Vagina (tissue), 2 donors: ENCODE measurements at regions not wholly inside any gene's neighbourhood (a gene's known extent, or its start where the extent isn't known, plus 50 kb on each side); places are given as distances from the start of the nearest gene placed in this dataset.

ENCODE experiments used
- DNase-seq, 2 donors: peaks; one replicate each; pipeline ENCODE4 v3.0.0-alpha.2; 2017; ENCODE audit errors: extremely low spot score in 2 of 2
- H3K27ac ChIP-seq: fragments of 200-600 bp; sonication (generic); one replicate; pipeline ENCODE4 v1.5.1; 2019
- H3K27me3 ChIP-seq: fragments of 200-600 bp; sonication (generic); one replicate; pipeline ENCODE4 v1.5.1; 2019
- H3K36me3 ChIP-seq, 2 donors: fragments of 200-600 bp; sonication (generic); one replicate each; pipeline ENCODE4 v1.5.1; 2017 to 2019
- H3K4me1 ChIP-seq: fragments of 200-600 bp; sonication (generic); one replicate; pipeline ENCODE4 v1.5.1; 2019
- H3K4me3 ChIP-seq, 2 donors: fragments of 200-600 bp; sonication (generic); 1 replicate in 1 of 2; 2 replicates in 1 of 2; pipeline ENCODE4 v1.5.1; 2016 to 2019
- H3K9me3 ChIP-seq: fragments of 200-600 bp; sonication (generic); one replicate; pipeline ENCODE4 v1.5.1; 2019
- POLR2A ChIP-seq, 2 donors: fragments of 450-650 bp; IDR thresholded peaks; one replicate each; pipeline ENCODE4 v1.6.1; 2017; ENCODE audit warnings: antibody characterized with exemption in 2 of 2, mild to moderate bottlenecking in 2 of 2, moderate library complexity in 2 of 2
- POLR2AphosphoS5 ChIP-seq, 2 donors: sonication (generic); formaldehyde crosslinking; IDR thresholded peaks; one replicate each; pipeline ENCODE4 v1.9.0; 2017; ENCODE audit warnings: antibody characterized with exemption in 2 of 2, mild to moderate bottlenecking in 2 of 2, low read depth in 1 of 2; ENCODE audit not compliant: insufficient read depth in 1 of 2
- intact Hi-C: fragments of 100-400 bp; cut with DNase I; formaldehyde crosslinking; loops from one replicate; pipeline ENCODE4 v1.15.1; 2023
- TF ChIP-seq, protein P1 (sequence below), 3 experiments: fragments of 450-650 bp in 2 of 3; fragments of 200-600 bp in 1 of 3; sonication (generic) in 1 of 3; IDR thresholded peaks; one replicate each; pipeline ENCODE4 v1.5.1; 2017 to 2019; ENCODE audit warnings: antibody characterized with exemption in 3 of 3, mild to moderate bottlenecking in 2 of 3, moderate library complexity in 2 of 3

DNA sequence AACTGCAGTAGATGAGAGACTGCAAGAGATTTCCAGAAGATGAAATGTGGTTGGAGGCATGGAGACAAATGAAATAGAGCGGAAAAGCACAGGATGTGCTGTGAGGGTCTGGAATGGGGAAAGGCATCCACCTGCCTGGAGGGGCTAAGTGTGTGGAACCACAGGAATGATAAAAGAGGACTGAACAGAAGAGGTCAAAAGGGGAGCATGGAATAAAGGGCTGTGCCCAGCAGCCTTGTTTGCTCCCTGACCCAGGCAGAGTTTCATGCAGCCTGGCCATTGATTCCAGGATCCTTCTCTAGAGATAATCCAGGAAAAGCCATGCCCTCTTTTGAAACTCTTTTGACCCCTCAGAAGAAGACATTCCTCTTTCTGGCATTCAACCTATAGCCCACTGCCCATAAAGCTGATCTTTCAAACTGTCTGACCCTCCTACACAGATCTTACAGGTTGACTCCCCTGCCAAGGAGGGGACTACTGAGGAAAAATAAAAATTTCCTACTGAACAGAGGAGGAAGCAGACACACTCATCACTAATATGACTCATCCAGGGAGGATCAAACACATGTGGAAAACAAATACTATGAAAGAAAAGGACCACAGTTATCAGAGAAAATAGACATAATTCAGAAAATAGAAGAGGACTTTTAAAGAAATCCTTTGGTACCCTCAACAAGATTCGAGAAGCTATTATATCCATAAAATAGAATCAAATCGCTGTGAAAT, 273.5 kb upstream of the PCSK5 start:
- intact Hi-C loops, result no loop called here
- TF ChIP-seq, protein P1, sequence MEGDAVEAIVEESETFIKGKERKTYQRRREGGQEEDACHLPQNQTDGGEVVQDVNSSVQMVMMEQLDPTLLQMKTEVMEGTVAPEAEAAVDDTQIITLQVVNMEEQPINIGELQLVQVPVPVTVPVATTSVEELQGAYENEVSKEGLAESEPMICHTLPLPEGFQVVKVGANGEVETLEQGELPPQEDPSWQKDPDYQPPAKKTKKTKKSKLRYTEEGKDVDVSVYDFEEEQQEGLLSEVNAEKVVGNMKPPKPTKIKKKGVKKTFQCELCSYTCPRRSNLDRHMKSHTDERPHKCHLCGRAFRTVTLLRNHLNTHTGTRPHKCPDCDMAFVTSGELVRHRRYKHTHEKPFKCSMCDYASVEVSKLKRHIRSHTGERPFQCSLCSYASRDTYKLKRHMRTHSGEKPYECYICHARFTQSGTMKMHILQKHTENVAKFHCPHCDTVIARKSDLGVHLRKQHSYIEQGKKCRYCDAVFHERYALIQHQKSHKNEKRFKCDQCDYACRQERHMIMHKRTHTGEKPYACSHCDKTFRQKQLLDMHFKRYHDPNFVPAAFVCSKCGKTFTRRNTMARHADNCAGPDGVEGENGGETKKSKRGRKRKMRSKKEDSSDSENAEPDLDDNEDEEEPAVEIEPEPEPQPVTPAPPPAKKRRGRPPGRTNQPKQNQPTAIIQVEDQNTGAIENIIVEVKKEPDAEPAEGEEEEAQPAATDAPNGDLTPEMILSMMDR (IDR thresholded peaks at IDR 0.05), result no peak
- no peak for TF ChIP-seq POLR2AphosphoS5 (IDR thresholded peaks at IDR 0.05; ENCODE audit: insufficient read depth in 1 of 2, low read depth in 1 of 2)
- TF ChIP-seq POLR2A (IDR thresholded peaks at IDR 0.05), result no peak
- DNase-seq, result no peak
- no peak overlapping the region for H3K4me3 ChIP-seq
- H3K36me3 ChIP-seq, result no peaks in the 10 kb centered on the region
- no peaks in the 10 kb centered on the region for H3K9me3 ChIP-seq
- H3K27me3 ChIP-seq, result no peaks in the 10 kb centered on the region
- H3K27ac ChIP-seq, result no peak overlapping the region
- H3K4me1 ChIP-seq, result no peaks in the 10 kb centered on the region

GRCh38 chr9:75623462-75623861, 267.0 kb upstream of the PCSK5 start:
- Histone ChIP-seq H3K27me3 (no peaks in the 10 kb centered on the region), H3K4me1 (no peaks in the 10 kb centered on the region), H3K4me3 (no peak overlapping the region), H3K36me3 (no peaks in the 10 kb centered on the region), H3K9me3 (no peaks in the 10 kb centered on the region), H3K27ac (no peak overlapping the region)
- TF ChIP-seq, protein P1 (IDR thresholded peaks at IDR 0.05), result no peak
- TF ChIP-seq POLR2AphosphoS5 (IDR thresholded peaks at IDR 0.05; ENCODE audit: insufficient read depth in 1 of 2, low read depth in 1 of 2) (no peak), POLR2A (IDR thresholded peaks at IDR 0.05) (no peak)
- DNase-seq, result no peak
- intact Hi-C loops, result no loop called here

GRCh38 chr9:75624998-75625397, 265.5 kb upstream of the PCSK5 start:
- no peaks in the 10 kb centered on the region for H3K36me3 ChIP-seq
- H3K27me3 ChIP-seq, result no peaks in the 10 kb centered on the region
- H3K4me1 ChIP-seq, result no peaks in the 10 kb centered on the region
- no peak overlapping the region for H3K4me3 ChIP-seq
- H3K9me3 ChIP-seq, result no peaks in the 10 kb centered on the region
- intact Hi-C loops, result no loop called here
- no peak for DNase-seq
- TF ChIP-seq POLR2A (IDR thresholded peaks at IDR 0.05) (no peak), POLR2AphosphoS5 (IDR thresholded peaks at IDR 0.05; ENCODE audit: insufficient read depth in 1 of 2, low read depth in 1 of 2) (no peak)
- TF ChIP-seq, protein P1 (IDR thresholded peaks at IDR 0.05), result no peak
- H3K27ac ChIP-seq, result no peak overlapping the region

DNA sequence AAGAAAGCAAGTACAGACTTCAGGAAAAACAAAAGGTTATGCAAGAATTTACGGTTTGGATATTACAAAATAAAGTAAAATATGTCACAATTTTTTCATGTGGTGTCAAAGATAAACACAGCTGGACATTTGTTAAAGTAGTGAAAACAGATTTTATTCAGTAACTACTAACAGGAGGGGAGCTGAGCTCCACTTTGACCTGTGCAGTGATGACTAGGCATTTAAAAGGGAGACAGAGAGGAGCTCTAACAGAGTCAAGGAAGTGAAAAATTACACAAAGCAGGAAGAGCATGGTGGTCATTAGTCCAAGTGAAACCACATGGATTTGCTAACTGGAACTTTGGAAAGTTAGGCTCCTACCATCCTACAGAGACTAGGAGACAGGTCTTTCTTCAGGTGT, 263.6 kb upstream of the PCSK5 start:
- H3K27me3 ChIP-seq, result no peaks in the 10 kb centered on the region
- H3K4me1 ChIP-seq, result no peaks in the 10 kb centered on the region
- no peak overlapping the region for H3K27ac ChIP-seq
- intact Hi-C loops, result no loop called here
- DNase-seq, result no peak
- no peaks in the 10 kb centered on the region for H3K9me3 ChIP-seq
- no peak overlapping the region for H3K4me3 ChIP-seq
- TF ChIP-seq POLR2A (IDR thresholded peaks at IDR 0.05) (no peak), POLR2AphosphoS5 (IDR thresholded peaks at IDR 0.05; ENCODE audit: insufficient read depth in 1 of 2, low read depth in 1 of 2) (no peak)
- TF ChIP-seq, protein P1 (IDR thresholded peaks at IDR 0.05), result no peak
- no peaks in the 10 kb centered on the region for H3K36me3 ChIP-seq

GRCh38 chr9:75628952-75629351, 261.5 kb upstream of the PCSK5 start:
- no peak for DNase-seq
- H3K27ac ChIP-seq, result no peak overlapping the region
- H3K27me3 ChIP-seq, result no peaks in the 10 kb centered on the region
- no peak overlapping the region for H3K4me3 ChIP-seq
- intact Hi-C loops, result no loop called here
- TF ChIP-seq POLR2AphosphoS5 (IDR thresholded peaks at IDR 0.05; ENCODE audit: insufficient read depth in 1 of 2, low read depth in 1 of 2) (no peak), POLR2A (IDR thresholded peaks at IDR 0.05) (no peak)
- TF ChIP-seq, protein P1 (IDR thresholded peaks at IDR 0.05), result no peak
- no peaks in the 10 kb centered on the region for H3K4me1 ChIP-seq
- no peaks in the 10 kb centered on the region for H3K9me3 ChIP-seq
- H3K36me3 ChIP-seq, result no peaks in the 10 kb centered on the region
